ENCODE measurements at regions not wholly inside any gene's neighbourhood (a gene's known extent, or its start where the extent isn't known, plus 50 kb on each side); places are given as distances from the start of the nearest gene placed in this dataset.
"Not testable (repeated sequence)": the region's sequence is repeated elsewhere in the genome, so short reads cannot be mapped to it uniquely, and the experiment has no call there.

GRCh38 chr5:62773460-62773859, 194.8 kb downstream of the LRRC70 start:
- DNase-seq: no peak
- no peak for TF ChIP-seq POLR2A (IDR thresholded peaks at IDR 0.05)
- TF ChIP-seq CTCF (IDR thresholded peaks at IDR 0.05): no peak
- intact Hi-C loops (cut with DNase I): no loop called here
- H3K27ac ChIP-seq: no peak overlapping the region
- H3K4me3 ChIP-seq: no peak overlapping the region
- no peaks in the 10 kb centered on the region for H3K36me3 ChIP-seq
- H3K9me3 ChIP-seq: no peaks in the 10 kb centered on the region
- no peak for ATAC-seq
- no peaks in the 10 kb centered on the region for H3K4me1 ChIP-seq
- WGBS (ENCODE audit: insufficient coverage, low coverage, low lambda C conversion rate, missing lambda C conversion rate): 79% methylated on average over 3 of the region's 3 CpGs
- H3K27me3 ChIP-seq: no peaks in the 10 kb centered on the region

- no peaks in the 10 kb centered on the region for H3K9me3 ChIP-seq
- ATAC-seq (no peak), DNase-seq (no peak)
- no peak overlapping the region for H3K27ac ChIP-seq
- H3K4me3 ChIP-seq: no peak overlapping the region
- no peaks in the 10 kb centered on the region for H3K4me1 ChIP-seq
- intact Hi-C loops (cut with DNase I): no loop called here
- TF ChIP-seq CTCF (IDR thresholded peaks at IDR 0.05) (no peak), POLR2A (IDR thresholded peaks at IDR 0.05) (no peak)
- WGBS (ENCODE audit: insufficient coverage, low coverage, low lambda C conversion rate, missing lambda C conversion rate): 83% methylated on average over 1 of the region's 1 CpG
- H3K36me3 ChIP-seq: no peaks in the 10 kb centered on the region
- H3K27me3 ChIP-seq: no peaks in the 10 kb centered on the region
Observed at GRCh38 chr5:62771341-62771740, 192.7 kb downstream of the LRRC70 start.

GRCh38 chr5:62767650-62768049, 189.0 kb downstream of the LRRC70 start:
- WGBS (ENCODE audit: insufficient coverage, low coverage, low lambda C conversion rate, missing lambda C conversion rate): 75% methylated on average over 1 of the region's 1 CpG
- no peaks in the 10 kb centered on the region for H3K36me3 ChIP-seq
- ATAC-seq (no peak), DNase-seq (no peak)
- H3K27me3 ChIP-seq: no peaks in the 10 kb centered on the region
- TF ChIP-seq CTCF (IDR thresholded peaks at IDR 0.05) (no peak), POLR2A (IDR thresholded peaks at IDR 0.05) (no peak)
- H3K4me3 ChIP-seq: no peak overlapping the region
- H3K4me1 ChIP-seq: no peaks in the 10 kb centered on the region
- no peaks in the 10 kb centered on the region for H3K9me3 ChIP-seq
- intact Hi-C loops (cut with DNase I): no loop called here
- no peak overlapping the region for H3K27ac ChIP-seq

GRCh38 chr5:62767077-62767476, 188.5 kb downstream of the LRRC70 start:
- ATAC-seq: no peak
- DNase-seq: no peak
- H3K27me3 ChIP-seq: no peaks in the 10 kb centered on the region
- no peak for TF ChIP-seq CTCF (IDR thresholded peaks at IDR 0.05)
- no peak for TF ChIP-seq POLR2A (IDR thresholded peaks at IDR 0.05)
- H3K9me3 ChIP-seq: no peaks in the 10 kb centered on the region
- intact Hi-C loops (cut with DNase I): no loop called here
- no peak overlapping the region for H3K27ac ChIP-seq
- H3K36me3 ChIP-seq: no peaks in the 10 kb centered on the region
- no peak overlapping the region for H3K4me3 ChIP-seq
- 72% methylated on average over 2 of the region's 2 CpGs for WGBS (ENCODE audit: insufficient coverage, low coverage, low lambda C conversion rate, missing lambda C conversion rate)
- no peaks in the 10 kb centered on the region for H3K4me1 ChIP-seq

- Histone ChIP-seq H3K9me3 (no peaks in the 10 kb centered on the region), H3K4me1 (no peaks in the 10 kb centered on the region), H3K27me3 (no peaks in the 10 kb centered on the region), H3K27ac (no peak overlapping the region), H3K36me3 (no peaks in the 10 kb centered on the region), H3K4me3 (no peak overlapping the region)
- TF ChIP-seq CTCF (IDR thresholded peaks at IDR 0.05) (no peak), POLR2A (IDR thresholded peaks at IDR 0.05) (no peak)
- DNase-seq: no peak
- intact Hi-C loops (cut with DNase I): no loop called here
- WGBS (ENCODE audit: insufficient coverage, low coverage, low lambda C conversion rate, missing lambda C conversion rate): 37% methylated on average over 2 of the region's 2 CpGs
- ATAC-seq: no peak
Observed at GRCh38 chr5:62762503-62762902, 183.9 kb downstream of the LRRC70 start.

GRCh38 chr5:62757686-62758085, 179.1 kb downstream of the LRRC70 start:
- intact Hi-C loops (cut with DNase I); H3K27me3 ChIP-seq; H3K27ac ChIP-seq; ATAC-seq; H3K36me3 ChIP-seq; DNase-seq; H3K4me1 ChIP-seq; H3K9me3 ChIP-seq; H3K4me3 ChIP-seq: not testable (repeated sequence)
- 75% methylated on average over 4 of the region's 4 CpGs for WGBS (ENCODE audit: insufficient coverage, low coverage, low lambda C conversion rate, missing lambda C conversion rate)

GRCh38 chr5:62752998-62753367, 174.4 kb downstream of the LRRC70 start:
- H3K27me3 ChIP-seq; H3K27ac ChIP-seq; H3K4me1 ChIP-seq; intact Hi-C loops (cut with DNase I); DNase-seq; H3K9me3 ChIP-seq; ATAC-seq; H3K36me3 ChIP-seq; H3K4me3 ChIP-seq: not testable (repeated sequence)
- no CpG with 5 or more reads among the region's 4 CpGs for WGBS (ENCODE audit: insufficient coverage, low coverage, low lambda C conversion rate, missing lambda C conversion rate)
